Effector CD8-positive, alpha-beta T cell (primary cell): ENCODE measurements at regions not wholly inside any gene's neighbourhood (a gene's known extent, or its start where the extent isn't known, plus 50 kb on each side); places are given as distances from the start of the nearest gene placed in this dataset.
"Not testable (repeated sequence)": the region's sequence is repeated elsewhere in the genome, so short reads cannot be mapped to it uniquely, and the experiment has no call there.

Experiments
- DNase-seq: peaks from one replicate; lab custom pipeline; 2025; lab: John Stamatoyannopoulos, UW

DNA sequence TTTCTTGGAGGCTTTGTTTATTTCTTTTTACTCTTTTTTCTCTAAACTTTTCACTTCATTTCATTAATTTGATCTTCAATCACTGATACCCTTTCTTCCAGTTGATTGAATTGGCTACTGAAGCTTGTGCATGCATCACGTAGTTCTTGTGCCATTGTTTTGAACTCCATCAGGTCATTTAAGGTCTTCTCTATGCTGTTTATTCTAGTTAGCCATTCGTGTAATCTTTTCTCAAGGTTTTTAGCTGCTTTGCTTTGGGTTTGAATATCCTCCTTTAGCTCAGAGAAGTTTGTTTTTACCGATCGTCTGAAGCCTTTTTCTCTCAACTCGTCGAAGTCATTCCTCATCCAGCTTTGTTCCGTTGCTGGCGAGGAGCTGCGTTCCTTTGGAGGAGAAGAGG is 189.9 kb downstream of the TTC6 start:
- DNase-seq: not testable (repeated sequence)

GRCh38 chr14:37786114-37786625 is 190.7 kb downstream of the TTC6 start:
- DNase-seq: not testable (repeated sequence)

DNA sequence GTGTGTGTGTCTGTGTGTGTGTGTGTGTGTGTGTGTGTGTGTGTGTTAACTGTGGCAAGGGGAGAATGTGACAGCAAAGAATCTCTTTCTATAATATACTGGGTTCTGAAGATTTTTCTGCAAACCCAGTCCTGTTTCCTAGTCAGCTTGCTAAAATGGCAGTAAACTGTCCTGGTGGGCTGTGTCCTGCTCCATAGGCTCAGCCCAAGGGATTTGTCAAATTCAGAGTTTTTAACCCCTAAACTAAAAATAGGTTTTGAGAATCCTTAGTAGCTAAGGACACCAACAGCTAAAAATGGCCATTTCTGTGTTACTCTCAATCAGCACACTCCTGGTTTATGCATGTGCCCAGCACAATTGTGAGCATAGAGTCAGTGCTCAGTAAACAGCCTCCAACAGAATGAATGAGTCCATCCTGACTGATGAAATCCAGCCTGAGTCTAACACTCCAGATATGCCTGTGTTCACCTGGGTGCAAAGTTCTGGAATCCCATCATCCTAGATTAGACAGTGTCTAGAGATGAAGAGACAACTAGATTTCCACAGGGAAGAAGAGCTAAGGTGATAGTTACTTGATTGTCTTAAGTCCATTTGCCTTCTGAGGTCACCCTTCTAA is 192.6 kb downstream of the TTC6 start:
- no peak for DNase-seq

- DNase-seq: no peak
Measured at GRCh38 chr14:37791384-37792036, 196.1 kb downstream of the TTC6 start.

DNA sequence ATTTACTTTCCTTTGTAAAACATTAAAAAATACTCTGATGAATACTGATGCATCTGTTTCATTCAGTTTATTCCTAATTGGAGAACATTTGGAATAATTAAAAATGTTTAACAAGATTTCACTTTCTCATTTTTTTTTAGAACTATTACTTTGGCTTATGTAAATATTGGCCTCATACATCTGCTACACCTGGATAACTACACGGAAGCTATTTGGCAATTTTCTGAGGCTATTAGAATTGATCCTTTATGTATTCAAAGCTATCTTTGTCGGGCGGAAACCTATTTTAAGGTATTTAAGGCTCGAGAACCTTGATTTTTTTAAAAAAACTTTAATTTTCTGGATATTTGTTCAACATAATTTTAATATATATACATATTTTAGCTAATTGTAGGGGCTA is 196.7 kb downstream of the TTC6 start:
- no peak for DNase-seq

DNA sequence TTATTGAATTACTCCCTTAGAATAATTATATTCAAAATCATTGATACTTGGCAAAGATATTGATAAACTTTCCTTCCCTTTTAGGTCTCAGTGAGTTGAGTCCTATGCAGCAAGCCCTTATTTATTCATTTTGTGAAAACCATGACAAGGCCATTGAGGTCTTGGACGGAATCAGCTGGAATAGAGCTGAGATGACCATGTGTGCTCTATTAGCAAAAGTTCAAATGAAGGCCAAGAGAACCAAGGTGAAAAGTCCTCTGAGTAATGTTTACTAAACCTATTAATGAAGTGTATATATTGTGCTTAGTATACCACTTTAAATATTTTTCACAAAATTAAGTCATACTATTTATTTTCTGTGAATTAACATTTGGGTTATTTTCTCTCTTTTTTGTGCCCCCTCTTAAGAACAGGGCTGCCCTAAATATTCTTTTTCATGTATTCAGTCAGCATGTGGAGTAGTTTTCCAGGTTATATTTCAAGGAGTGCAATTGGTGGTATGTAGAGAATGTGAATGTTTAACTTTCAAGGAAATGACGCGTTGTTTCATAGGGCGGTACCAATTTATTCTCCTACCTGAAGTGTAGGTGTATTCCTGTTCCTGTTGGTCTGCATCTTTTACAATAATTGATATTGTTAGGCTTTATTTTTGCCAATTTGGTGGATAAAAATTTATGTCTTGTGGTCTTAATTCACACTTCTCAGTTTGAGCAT is 201.4 kb downstream of the TTC6 start:
- no peak for DNase-seq

GRCh38 chr14:37797675-37798074 is 202.2 kb downstream of the TTC6 start:
- no peak for DNase-seq

DNA sequence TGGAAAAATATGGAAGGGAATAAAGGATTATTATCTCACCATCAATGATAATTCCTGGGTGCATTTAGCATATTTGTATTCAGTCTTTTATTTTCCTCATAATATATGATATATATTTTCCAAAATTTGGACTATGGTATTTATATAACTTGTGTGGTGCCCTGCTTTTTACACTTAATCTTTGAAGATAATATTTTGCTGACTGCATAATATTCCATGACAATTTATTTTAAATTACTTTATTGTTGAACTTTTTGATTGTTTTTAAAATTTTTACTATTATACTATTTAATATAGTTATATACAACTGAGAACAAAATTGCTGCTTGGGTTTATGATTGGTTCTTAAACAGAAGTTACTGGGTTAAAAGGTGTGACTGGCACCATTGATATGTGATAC is 212.3 kb downstream of the TTC6 start:
- DNase-seq: no peak

GRCh38 chr14:37810094-37810801 is 214.8 kb downstream of the TTC6 start:
- DNase-seq: no peak

GRCh38 chr14:37813732-37814131 is 218.3 kb downstream of the TTC6 start:
- no peak for DNase-seq

DNA sequence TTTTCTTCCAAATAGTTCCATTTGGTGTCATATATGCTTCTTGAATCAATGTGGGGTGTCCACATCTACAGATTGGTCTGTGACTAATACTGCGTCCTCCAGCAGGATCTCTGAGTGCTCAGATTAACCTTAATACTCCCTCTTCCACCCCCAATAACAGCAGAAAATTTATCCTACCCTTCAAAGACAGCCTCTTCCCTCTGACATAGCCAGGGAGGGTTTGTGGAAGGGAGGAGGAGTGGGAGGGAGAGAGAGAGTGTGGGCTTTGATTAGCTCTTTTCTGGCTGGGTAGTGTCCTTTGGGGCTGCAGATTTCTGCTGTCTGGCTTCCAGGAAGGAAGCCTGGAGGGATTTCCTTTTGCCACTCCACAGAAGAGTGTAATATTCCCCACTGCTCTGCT is 220.7 kb downstream of the TTC6 start:
- DNase-seq: no peak

GRCh38 chr14:37816743-37817295 is 221.4 kb downstream of the TTC6 start:
- DNase-seq: no peak

- no peak for DNase-seq
Measured at GRCh38 chr14:37819155-37820015, 224.0 kb downstream of the TTC6 start.

DNA sequence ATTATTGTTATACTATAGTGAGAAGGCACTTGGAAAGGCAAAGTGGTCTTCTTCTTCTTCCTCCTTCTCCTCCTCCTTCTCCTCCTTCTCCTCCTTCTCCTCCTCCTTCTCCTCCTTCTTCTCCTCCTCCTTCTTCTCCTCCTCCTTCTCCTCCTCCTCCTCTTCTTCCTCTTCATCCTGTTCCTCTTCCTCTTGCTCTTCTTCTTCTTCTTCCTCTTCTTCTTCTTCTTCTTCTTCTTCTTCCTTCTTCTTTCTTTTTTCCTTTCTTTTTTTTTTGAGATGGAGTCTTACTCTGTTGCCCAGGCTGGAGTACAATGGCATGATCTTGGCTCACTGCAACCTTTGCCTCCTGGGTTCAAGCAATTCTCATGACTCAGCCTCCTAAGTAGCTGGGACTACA is 225.4 kb downstream of the TTC6 start:
- not testable (repeated sequence) for DNase-seq

DNA sequence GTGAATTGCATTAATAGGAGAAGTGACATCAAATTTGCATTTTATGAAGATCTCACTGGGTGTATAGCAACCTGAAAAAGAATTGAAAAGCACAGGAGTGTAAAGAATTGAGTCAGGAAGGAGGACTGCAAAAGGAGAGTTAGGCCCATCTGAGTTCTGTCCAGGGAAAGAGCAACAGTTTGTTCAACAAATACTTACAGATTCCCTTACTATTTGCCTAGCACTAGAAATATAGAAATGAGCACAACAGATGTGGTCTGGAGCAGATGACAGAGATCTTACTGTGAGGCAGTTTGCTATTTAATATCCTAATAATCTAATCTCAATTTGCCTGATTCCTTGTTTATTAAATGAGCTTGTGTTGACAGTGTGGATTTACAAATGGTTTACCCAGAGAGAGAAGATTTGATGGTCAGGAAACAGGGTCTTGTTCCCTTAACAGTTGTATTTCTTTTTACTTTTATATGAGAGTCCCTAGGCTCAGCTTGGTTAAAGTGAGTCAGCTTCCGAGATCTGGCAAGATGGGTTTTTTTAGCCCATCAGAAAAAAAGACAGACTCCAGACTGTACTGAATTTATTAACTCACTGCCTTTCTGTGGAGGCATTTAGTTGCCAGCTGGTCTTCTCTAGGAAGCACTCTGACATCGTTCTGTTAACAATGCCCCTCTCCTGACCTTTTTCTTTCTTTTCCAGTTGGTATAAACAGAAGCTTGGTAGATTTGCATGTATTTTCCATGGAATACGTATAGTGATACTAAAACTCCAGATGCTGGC is 229.7 kb downstream of the TTC6 start:
- no peak for DNase-seq

DNA sequence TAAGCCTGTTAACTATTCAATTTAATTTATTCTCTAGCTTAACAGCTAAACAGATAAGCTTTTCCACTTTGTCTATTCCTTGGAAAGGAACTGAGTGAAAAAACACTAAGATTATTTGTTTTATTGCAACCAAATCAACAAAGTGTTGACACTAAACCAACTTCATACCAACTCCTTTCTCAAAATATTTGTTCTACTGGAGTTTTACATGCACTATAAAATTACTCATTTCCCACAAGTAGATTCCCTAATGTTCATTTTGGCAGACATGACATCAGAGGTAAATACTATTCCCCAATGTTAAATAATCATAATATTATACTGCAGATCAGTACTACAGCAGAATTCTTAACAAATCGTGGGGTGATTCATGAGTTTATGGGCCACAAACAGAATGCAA is 231.4 kb downstream of the TTC6 start:
- DNase-seq: no peak

DNA sequence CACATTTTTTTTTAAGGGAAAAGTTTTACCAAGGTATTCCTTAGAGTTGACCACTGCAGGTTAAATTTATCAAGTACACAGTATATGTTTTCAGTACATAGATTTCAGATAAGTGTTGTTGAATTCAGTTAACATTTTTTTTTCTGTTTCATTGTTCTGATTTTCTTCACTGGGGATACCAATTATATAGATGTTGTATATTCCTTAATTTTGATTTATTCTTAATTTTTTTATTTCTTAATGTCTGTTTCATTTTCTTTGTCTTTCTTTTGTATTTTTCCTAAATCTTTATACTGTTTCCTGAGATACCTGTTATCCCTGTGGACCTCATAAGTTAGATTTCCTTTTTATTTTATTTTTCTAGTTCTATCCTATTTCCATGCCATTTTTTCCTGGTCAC is 234.8 kb downstream of the TTC6 start:
- DNase-seq: no peak

GRCh38 chr14:37834275-37834674 is 238.8 kb downstream of the TTC6 start:
- DNase-seq: no peak

- DNase-seq: not testable (repeated sequence)
Measured at GRCh38 chr14:37838778-37839177, 243.3 kb downstream of the TTC6 start.

- DNase-seq: not testable (repeated sequence)
Measured at GRCh38 chr14:37841039-37841438, 245.6 kb downstream of the TTC6 start.
